HG02870 (cell line): ENCODE measurements at regions not wholly inside any gene's neighbourhood (a gene's known extent, or its start where the extent isn't known, plus 50 kb on each side); places are given as distances from the start of the nearest gene placed in this dataset.

Experiments used
- ATAC-seq: cut with Tn5 transposase; IDR thresholded peaks from one replicate; pipeline ENCODE4 v1.9.1; 2021; ENCODE audit warnings: mild to moderate bottlenecking, moderate library complexity; ENCODE audit not compliant: unreplicated experiment

DNA sequence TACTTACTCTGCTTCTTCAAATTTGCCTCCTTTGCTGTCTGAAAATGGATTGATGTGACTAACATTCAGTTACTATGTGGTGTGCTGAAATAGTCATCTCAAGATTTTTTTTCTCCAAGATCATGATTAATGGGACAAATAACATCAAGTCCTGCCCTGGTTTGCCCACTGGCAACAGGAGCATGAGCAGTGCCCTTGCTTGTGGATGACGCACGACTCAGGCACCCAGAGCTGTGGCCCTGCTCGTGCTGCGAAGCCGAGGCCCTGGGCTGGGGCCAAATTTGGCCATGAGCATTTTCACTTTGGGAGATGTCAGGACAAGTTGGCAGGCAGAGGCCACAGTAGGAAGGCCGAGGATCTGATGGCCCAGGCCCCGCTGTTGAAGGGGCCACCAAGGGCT lies 239.8 kb upstream of the IGFBP3 start:
- ATAC-seq = no peak

DNA sequence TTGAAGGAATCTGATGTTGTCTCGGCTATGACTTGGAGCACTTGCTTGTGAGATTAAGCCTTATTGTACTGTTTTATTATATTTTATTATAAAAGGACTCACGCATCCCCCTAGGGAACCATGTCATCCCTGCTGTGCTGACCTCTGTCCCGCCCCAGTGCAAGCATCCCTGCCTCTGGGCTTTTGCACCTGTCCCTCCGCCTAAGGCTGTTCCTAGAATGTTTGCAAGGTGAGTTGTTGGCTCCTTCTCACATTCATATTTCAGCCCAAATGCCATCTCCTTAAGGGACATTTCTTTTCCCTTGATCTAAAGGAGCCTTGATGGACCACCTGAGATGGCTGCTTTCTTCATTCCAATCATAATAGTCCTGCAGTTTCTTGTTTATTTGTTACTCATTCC lies 236.9 kb upstream of the IGFBP3 start:
- no peak for ATAC-seq

DNA sequence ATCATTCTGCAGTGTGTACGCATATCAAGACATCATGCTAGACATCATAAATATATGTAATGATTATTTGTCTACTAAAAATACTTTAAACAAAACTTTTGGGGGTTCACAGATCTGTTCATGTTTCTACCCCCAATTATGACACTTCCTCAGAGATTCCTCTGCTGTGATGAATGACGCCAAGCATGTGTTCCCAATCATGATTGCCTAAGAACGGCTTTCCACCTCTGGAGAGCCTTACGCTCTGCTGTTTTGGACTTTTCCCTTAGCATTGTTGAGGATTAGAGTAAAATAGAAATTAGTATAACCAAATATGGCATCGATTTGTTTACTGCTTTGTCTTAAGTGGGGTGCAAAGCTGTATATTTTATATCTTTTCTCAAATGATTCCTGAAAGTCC lies 236.3 kb upstream of the IGFBP3 start:
- ATAC-seq = no peak

DNA sequence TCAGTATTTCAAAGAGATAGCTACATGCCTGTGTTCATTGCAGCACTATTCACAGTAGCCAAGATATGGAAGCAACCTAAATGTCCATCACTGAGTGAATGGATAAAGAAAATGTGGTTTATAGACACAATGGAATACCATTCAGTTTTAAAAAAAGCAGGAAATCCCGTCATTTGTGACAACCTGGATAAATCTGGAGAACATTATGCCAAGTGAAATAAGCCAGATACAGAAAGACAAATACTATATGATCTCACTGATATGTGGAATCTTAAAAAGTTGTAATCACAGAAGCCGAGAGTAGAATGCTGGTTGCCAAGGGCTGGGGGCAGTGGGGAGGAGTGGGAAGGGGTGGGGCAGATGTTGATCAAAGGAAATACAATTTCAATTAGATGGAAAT lies 235.8 kb upstream of the IGFBP3 start:
- no peak for ATAC-seq

DNA sequence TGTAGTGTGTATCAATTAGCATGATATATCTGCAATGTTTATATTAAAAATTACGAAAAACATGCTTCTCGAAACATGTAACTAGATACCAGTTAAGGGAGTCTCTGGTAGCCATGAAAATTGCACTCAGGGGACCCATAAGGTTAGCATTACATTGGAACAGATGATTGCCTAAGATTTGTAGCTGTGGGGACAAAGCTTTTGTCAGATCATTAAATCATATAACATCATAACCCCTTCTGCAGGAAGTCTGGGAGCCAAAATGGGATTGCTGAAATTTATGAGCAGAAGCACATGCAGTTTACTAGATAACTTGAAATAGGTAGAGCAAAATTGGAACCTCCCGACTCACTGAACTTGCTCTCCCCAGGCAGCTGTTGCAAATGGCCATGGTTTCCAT lies 235.0 kb upstream of the IGFBP3 start:
- no peak for ATAC-seq

DNA sequence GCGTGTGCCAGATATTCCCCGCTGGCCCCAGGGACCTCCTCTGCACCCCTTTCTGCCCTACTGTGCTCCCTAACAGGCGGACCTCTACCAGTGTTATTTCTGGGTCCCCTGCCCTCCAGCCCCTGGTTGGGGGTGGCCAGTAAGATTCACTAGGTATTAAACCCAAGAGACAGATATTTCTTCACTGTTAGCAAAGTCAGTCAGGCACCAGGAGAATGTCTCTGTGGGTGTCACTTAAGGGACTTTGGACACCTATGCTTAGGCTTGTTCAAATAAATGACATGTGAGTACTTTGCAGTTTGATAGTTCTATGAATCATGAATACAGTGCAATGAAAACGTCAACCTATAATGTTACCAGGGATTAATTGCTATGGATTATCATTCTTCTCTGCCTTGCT lies 234.3 kb upstream of the IGFBP3 start:
- ATAC-seq = no peak

DNA sequence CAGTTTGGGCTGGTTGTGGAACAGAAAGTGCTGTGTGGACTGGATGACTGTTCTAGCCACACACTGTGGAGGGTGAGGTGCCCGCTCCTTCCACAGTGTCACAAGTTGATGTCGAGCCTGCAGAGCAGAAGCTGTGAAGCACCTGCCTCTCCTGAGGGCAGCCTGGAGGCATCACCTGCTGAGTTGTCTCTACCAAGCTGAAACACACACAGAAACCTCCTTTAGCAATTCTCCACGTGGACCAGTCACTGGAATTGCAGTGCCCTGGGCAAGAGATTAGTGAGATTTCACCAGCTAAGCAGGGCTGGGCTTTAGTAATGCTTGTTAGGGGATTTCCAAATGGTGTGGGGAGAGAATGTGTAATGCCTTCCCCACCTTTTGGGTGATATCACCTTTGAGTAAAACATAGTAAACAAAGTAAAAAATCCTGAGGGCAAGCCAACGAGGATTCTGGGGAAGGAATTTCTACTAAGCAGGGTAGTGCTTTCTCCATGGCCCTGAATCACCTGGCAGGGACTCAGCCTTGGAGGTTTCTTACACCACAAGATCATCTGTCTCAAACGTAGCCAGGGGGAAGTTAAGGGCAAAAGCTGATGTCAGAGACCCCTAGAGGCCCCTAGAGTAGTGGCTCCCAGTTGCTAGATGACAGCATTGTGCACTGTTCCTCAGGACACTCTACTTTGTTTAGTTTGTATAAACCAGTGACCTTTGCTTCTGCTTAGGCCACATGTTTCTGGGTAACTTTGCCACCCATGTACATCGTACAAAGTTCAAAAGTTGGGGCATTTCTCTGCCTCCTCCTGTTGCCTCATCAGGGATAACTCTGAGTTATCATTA lies 233.1 kb upstream of the IGFBP3 start:
- ATAC-seq = peak; percentile 65

DNA sequence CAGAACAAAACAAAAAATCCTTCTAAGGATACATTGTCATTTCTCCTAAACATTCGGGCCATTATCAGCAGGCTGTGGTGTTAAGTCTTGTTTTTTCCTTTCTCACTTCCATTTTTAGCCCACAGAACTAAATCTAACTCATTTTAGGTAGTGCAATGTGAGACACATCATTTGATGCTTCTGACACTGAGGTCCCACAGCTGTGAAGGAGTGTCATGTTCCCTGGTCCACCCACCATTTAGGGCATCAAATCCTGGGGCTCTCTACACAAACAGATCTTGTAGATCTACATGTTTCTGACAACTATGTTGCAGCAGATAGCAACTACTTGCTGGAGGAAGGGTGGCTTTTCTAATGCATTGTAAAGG lies 232.5 kb upstream of the IGFBP3 start:
- peak; percentile 34 for ATAC-seq

DNA sequence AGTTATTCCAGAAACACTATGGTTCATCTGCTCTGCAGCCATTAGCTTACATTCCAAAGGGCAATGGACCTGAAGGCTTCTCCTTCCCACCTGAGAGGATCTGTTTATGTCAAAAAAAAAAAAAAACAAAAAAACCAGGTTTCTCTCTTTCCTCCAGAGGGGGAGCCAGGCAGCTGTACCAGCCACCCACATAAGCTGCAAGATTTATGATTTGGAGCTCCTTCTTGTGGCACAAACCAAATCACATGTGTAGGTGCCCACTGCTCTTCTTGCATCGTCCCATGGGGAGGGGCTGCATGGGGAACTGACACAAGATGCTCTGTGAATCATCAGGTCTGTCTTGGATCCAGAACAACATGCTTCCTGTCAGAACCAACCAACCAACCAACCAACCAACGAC lies 231.6 kb upstream of the IGFBP3 start:
- ATAC-seq = no peak

DNA sequence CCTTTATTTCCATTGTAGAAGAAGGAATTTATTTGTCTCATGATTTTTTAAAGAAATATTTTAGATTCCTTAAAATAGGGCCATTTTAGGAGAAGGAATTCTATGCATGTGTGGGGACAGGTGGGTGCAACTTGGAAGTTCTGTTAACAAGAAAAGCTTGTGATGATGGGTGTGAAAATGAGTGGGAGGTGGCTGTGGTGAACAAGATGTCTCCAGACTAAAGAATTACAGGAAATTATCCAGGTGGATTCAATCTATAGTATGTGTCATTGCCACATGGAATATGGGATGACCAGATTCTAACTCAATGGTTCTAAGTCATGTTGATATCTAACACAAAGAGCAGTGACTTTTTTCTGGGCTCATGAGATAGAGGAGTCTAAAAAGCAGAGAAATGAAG lies 229.6 kb upstream of the IGFBP3 start:
- ATAC-seq = no peak

DNA sequence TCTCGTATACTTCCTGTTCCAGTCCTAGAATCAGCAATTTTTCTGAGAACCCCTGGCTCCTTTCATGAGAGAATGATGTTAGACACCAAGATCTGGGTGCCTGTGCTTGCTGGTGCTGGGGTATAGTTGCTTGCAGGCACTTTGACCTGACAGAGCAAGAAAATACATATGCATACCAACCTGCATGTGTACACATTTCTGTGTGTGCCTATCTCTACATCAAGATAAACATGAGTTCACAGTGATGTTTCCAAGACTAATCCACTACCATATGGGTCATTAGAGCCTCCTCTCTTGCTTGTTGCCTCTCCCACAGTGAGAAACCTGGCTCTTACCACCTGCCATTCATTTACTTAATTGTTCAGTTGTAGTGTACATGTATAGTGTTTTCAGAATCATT lies 229.1 kb upstream of the IGFBP3 start:
- no peak for ATAC-seq

DNA sequence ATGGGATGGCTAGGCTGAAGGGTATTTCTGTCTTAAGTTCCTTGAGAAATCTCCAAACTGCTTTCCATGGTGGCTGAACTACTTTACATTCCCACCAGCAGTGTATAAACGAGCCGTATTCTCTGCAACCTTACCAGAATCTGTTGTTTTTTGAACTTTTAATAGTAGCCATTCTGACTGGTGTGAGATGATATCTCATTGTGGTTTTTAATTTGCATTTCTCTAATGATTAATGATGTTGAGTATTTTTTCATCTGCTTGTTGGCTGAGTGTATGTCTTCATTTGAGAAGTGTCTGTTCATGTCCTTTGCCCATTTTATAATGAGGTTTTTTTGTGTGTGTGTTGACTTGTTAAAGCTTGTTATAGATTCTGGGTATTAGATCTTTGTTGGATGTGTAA lies 226.8 kb upstream of the IGFBP3 start:
- no peak for ATAC-seq

DNA sequence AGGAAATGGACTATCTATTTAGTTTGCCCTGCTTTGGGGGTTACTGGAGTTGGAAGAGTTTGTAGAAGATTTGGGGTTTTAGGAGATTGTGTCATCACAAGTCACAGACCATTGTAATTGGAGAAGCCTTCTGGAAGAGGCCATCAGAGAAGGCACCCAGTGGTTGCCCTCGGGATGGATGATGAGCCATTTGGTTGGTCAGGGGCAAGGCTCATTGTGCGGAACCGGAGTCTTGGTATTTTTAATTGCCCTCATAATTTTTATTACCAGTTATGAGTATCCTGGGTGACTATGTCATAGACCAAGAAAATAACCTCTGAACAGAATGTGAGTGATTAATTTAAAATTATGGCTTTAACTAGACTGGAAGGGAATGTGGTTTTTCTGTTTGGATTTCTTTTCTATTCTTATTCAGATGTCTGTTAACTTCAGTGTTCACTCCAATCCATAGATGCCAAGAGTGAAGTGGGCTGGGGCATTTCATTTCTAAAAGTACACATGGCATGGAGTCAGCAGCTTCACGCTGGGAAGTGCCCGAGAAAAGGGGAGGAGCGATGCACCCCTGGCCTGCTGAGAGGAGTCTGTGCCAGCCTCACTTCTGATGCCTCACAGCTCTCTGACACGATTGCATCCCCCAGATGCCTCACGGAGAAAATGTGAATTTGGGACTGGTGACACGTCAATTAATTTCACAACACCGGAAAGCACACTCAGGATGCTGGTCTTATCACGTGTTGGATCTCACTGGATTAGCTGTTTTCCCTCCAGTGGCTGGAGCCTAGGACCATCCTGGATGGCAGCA lies 225.6 kb upstream of the IGFBP3 start:
- ATAC-seq = no peak

DNA sequence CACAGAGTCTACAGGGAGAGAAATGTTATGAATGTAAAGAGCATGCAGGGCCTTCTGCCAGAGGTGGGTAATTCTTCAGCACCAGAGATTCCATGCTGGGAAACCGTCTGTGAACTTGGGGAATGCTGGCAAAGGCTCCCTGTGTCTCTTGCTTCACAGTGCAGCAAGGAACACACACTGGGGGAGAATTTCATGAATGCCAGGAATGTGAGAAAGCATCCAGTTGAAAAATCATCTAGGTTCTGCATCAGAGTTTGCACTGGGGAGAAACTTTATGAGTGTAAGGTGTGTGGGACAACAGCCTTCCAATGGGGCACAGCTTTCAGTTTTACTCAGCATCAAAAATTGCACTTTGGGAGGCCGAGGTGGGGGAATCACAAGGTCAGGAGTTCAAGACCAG lies 224.3 kb upstream of the IGFBP3 start:
- ATAC-seq = no peak

DNA sequence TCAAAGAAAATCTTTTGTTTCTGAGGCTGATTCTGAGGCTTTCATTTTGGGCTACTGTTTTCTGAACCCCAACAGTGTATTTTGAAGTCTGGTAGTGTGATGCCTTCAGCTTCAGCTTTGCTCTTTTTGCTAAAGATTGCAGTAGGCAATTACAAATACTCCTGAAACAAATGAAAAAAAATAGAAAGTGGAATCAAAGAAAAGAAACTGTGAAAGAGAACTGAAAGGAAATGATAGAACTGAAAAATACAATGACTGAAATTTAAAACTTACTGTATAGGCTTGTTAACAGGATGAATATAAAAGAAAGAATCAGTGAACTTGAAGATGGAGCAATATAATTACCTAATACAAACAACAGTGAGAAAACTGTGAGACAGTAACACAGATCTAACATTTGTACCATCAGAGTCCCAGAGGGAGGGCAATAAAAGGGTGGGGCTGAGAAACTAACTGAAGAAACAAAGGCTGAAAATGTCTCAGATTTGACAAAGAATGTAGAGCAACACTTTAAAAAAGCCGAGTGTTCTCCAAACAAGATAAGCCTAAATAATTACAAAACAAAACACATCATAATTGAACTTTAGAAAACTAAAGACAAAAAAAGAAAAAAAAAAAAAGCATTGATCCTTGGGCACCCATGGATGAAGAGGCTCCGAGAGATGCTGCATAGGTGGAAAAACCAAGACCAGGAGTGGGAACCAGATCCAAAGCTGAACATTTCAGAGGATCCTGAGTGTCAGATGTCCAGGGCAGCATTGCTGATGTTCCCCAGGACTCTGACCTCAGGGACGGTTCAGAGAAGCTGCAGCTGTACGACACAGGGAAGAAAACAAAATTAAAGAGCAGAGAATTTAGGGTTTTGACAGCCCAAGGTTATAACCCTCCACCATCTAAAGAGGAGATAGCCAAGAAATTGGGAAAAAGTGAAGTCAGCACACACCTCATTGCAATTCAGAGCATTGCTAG lies 223.2 kb upstream of the IGFBP3 start:
- ATAC-seq = no peak

DNA sequence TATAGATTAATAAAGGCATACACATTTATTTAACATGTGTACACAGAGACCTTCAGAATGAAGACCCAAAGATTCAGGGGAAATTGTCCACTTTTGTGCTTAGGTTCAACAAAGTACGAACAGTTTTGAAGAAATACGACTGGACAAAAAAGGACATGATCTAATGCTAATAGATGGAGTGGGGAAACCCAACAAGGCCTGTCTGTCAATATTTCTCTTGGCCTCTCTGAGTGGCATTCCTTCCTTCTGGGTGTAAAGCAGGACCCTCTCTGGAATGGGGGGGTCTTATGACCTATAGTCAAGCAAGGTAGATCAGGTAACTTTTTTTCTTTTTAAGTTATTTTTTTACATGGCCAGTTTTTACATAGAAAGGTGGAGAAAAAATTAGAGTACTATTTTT lies 222.3 kb upstream of the IGFBP3 start:
- ATAC-seq = no peak

DNA sequence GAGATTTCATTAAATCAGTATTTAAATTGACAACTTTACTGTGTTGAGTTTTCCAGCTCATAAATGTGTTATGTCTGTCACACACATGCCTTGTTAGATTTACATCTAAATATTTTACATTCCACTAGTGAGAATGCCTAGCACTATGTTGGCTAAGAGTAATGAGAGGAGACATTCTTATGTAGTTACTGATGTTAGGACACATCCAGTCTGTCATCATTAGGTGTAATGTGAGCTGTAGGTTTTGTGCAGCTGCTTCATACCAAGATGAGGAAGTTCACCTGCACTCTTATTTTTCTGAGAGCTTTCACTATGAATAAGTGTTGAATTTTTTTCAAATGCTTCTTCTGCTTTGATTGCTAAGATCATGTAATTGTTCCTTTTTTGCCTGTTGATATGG lies 218.0 kb upstream of the IGFBP3 start:
- ATAC-seq = no peak

DNA sequence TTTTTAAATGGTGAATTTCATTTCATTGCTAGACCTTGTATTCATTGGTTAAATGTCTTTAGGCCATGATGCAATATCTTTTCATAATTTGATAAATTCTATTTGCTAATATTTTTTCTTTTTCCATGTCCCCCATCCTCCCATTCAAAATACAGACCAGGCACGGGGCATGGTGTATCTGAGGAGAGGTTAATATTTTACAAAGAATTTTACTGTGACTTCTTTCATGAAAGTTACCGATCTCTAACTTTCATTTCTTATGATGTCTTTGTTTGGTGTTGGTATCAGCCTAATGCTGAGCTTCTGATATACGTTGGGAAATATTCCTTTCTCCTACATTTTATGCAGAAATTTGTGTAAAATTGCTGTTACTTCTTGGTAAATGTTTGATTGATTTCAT lies 216.7 kb upstream of the IGFBP3 start:
- no peak for ATAC-seq

DNA sequence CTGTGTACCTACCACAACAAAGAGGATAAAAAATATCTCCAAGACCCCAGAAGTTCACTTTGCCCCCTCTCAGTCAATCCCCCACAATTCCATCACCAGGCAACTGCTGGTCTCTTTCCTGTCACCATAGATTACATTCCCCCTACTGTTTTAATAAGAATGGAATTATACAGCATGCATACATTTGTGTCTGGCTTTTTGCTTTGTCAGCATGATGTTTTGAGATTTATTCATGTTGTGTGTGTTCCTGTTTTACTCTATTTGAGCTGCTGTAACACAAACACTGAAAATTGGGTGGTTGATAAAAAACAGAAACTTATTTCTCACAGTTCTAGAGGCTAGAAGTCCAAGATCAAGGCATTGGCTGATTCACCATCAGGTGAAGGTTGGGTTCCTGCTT lies 214.5 kb upstream of the IGFBP3 start:
- no peak for ATAC-seq

DNA sequence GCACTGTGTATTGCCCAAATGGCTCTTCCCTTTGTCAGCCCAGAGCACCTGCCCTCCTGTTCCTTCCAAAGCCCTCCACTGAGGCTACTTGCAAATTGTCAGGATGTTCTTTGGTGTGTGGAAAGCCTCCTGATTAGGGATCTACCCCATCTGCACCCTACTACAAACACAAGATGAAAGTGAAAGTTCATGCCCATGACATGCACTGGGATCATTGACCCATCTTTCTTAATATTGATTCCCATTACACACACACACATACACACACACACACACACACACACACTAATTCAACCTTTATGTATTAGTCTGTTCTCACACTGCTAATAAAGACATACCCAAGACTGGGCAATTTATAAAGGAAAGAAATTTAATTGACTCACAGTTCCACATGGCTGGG lies 213.7 kb upstream of the IGFBP3 start:
- ATAC-seq = no peak

DNA sequence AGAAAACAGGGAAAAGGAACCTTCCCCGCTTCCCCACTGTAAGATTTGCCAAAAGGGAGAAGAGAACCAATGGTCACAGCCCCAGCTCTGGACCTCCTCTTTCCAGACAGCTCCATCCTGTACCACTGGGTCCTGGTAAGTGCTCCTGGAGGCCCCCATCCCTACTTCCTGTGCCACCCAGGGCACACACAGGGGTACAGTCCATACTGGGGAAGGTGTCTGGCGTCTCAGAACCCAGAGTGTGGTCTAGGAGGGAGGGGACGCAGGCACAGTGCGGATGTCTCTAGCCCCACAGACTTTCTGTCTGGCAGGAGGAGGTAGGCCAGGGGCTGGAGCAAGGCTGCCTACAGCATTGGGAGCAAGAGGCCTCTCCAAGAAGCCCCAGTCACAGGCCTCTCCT lies 213.3 kb upstream of the IGFBP3 start:
- ATAC-seq = no peak
